GM18519 (cell line): ENCODE measurements at regions not wholly inside any gene's neighbourhood (a gene's known extent, or its start where the extent isn't known, plus 50 kb on each side); places are given as distances from the start of the nearest gene placed in this dataset.
"Not testable (repeated sequence)": the region's sequence is repeated elsewhere in the genome, so short reads cannot be mapped to it uniquely, and the experiment has no call there.

Experiments used
- ATAC-seq: cut with Tn5 transposase; IDR thresholded peaks from one replicate; pipeline ENCODE4 v1.9.1; 2021; ENCODE audit warnings: mild to moderate bottlenecking, moderate library complexity; ENCODE audit not compliant: unreplicated experiment, low FRiP score

DNA sequence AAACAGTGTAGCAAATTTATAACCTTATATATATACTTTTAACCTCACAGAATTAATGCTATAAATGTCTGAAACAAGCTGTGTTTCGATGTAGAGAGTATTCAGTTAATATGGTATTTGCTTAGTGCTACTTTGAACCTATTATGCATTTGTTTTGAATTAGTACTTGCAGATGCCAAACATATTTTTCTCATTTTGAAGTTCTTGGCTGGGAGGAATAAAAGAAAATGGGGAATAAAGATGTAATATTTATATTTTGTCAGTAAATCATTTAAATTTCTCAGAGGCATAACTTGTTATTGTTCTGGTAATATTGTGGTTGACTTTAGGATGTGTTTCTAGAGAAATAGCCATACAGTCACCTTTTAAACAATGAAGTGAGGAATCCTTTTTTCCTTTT, 175.9 kb upstream of the IZUMO3 start:
- no peak for ATAC-seq

DNA sequence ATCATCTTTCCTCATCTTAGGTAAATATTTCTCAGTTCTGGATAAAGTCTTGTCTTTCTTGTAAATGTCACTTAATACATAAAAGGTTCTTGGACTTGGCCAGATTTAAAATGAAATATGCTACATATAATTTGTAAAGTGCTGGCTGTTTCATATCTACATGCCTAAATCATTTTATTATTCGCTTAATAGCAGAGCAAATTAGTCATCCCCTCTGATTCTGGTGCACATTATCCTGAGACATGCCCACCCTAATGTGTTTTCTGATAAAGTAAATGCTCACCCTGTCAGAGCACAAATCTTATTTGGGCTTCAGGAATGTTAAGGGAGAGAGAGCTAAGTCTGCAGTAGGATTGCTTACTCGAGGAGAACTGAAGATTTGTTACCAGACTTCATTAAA, 166.5 kb upstream of the IZUMO3 start:
- no peak for ATAC-seq

DNA sequence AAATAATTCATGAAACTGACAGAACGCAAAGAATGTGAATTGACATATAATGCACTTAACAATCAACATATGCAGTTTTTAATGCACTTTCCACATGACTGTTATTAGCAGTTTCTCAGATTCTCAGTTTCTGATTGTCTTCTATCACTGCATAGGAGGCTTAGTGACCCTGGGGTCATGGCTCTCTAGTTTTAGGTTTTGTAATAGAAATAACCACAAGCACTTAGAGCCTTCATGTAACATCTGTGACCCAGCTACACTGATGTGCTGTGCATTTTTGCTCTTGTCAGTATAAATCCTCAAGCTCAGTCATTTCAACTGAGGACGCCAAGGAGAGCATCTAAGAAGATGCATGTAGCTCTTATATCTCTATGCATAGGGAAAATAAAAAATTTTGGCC, 163.1 kb upstream of the IZUMO3 start:
- ATAC-seq = no peak

DNA sequence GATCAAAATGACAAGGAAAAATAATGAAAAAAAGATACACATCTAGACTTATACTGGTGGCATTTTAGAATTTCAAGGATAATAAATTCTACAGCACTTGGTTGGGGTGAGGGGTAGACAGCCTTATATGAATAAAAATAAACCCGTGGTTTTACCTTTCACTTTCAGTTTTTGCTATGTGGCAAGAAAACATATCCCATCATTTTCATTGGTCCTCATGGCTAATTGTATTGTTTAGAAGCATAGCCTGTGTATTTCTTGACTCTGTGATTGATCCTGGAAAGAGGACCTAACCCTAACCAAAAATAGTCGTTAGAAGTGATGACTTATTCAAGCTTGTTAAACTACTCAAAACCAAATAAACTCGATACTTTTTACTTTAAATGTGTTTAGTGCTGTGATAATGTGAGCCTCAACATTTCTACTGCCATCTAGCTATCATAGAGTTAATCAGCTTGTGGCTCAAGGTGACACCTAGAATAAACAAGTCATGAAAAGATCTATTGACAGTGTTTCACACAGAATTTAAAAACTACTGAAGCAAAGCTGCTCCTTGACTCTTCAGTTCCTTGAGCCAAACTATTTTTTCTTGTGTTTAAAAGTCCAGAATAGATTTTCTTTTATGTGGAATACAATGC, 153.3 kb upstream of the IZUMO3 start:
- no peak for ATAC-seq

DNA sequence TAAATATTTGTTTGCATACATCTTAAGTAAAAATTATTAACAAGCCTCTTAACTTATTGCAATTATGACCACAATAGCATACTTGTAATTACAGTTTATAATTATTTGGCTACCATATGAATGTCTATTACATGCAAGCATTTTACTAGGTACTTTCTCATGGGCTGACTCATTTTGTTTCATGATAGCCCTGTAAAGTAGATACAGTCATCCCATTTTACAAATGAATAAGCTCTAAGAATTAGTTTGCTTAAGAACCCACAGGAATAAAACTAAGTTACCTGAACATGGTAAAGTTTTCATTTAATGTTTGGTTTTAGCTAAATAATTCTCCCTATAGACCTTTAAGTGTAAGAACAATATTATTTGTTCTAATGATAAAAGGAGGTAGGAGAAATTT, 126.6 kb upstream of the IZUMO3 start:
- no peak for ATAC-seq

DNA sequence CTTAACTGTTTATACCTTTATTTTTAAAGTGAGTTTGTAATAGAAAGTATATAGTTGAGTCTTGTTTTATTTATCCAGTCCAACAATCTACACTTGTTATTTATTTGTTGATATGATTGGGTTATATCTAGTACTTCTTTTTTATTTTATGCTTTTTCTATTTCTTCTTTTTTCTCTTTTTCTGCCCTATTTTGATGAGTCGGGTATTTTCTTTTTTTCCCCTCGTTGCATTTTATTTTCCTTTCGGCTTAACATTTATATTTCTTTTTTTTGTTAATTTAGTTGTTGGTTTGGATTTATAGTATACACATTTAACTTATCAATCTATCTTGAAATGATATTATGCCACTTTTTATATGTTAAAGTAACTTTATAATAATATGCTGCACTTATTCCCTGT, 111.7 kb upstream of the IZUMO3 start:
- no peak for ATAC-seq

DNA sequence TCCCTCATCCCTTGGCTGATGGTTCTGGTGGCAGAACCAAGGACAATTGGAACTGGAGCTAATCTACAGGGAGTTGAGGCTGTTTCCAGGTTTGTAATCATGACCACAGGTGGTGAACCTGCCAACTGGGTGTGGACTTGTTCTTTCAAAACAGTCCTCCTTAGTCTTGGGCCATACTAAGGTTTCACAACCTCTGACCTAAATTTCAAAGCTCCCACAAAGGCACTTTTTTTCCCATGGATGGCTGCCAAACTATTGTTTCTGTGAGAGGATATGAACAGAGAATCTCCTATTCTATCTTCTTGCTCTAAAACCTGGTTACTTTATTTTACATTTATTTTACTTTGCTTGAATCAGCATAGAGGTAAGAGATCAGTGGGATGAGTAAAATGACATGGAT, 106.5 kb upstream of the IZUMO3 start:
- no peak for ATAC-seq

DNA sequence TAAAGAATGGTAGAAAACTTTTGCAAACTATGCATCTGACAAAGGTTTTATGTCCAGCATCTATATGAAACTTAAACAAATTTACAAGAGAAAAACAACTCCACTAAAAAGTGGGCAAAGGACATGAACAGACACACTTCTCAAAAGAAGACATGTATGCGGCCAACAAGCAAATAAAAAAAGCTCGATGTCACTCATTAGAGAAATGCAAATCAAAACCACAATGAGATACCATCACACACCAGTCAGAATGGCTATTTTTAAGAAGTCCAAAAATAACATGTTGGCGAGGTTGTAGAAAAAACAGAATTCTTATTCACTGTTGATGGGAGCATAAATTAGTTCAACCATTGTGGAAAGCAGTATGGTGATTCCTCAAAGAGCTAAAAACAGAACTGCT, 83.1 kb upstream of the IZUMO3 start:
- not testable (repeated sequence) for ATAC-seq

DNA sequence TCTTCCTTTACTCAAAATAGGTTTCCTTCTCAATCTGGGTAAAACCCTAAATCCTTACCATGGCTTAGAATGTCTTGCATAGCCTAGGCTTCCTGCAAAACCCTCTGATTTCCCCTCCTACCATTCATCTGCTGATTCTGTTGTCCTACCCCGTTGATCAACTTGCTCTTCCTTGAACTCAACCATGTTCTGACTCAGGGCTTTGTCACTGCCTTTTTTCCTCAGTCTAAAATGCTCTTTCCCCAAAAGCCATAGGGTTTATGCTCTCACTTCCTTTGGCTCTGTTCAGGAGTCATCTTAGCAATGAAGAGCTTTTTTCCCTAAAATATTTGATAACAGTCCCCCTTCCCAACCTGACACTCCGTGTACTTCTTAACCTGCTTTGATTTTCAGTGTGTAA, 79.4 kb upstream of the IZUMO3 start:
- no peak for ATAC-seq

DNA sequence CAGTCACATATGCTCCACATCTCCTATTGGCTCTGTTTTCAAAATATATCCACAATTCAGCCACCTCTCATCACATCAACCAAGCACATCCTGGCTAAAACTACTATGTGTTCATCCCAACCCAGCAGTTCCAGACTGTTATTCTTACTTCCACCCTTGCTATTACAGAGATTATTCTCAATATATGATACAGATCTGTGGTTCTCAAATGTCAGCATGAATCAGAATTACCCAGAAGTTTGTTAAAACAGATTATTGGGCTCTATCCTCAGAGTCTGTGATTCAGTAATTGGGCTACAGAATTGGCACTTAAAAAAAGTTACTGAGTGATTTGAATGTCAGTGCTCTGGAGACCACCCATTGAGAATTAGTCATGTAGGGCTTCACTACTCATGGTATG, 78.8 kb upstream of the IZUMO3 start:
- no peak for ATAC-seq

DNA sequence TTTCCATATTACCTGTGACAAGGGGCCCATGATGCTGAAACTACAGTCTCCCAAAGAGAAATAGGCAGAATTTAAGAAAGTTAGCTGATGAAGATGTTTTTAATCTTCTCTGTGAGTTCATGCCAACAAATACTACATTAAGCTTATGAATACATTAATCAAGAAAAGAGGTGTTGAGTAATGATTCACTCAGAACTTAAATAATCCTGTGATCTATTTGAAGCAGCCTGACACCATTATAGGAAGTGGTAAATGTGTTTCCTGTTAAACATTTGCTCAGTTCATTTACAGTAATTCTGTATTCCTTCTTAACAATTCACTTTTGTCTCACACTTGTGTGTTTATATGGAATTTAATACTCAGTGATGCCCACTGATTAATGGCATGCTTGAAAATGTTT, 75.0 kb upstream of the IZUMO3 start:
- ATAC-seq = no peak

DNA sequence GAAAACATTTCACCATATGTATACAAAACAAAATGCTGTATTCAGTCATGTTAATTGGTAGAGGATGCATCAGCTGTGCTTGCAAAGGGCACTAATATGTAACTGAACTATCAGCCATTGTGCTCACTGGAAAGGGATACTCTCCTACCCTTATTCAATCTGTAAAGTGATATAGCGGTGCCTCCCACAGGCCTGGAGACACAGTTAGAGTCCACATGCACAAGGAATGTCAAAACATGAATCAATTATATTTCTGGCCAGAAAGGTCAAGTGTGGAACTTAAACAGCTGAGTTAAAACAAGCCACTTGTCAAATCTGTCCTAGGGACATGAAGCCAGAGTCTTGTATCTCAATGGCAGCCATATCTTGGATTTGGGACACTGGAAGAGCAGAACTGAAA, 71.2 kb upstream of the IZUMO3 start:
- ATAC-seq = no peak

DNA sequence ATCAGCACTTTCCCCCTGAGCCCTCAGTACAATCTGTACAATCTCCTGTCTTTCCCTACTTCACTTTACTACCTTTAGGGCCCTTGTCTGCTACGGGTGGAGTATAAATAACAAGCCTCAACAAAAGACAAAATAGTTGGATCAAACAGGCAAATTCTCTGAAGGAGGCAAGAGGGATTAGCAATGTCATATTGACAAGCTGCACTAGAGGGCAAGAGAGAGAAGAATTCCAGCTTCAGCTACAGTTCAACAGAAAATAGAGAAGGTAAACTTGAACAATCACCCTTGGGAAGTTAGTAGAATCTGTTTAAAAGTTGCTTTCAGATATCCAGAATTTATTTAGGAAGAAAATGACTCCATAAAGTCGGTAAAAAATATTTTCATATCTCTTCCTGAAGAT, 68.4 kb upstream of the IZUMO3 start:
- ATAC-seq = no peak

DNA sequence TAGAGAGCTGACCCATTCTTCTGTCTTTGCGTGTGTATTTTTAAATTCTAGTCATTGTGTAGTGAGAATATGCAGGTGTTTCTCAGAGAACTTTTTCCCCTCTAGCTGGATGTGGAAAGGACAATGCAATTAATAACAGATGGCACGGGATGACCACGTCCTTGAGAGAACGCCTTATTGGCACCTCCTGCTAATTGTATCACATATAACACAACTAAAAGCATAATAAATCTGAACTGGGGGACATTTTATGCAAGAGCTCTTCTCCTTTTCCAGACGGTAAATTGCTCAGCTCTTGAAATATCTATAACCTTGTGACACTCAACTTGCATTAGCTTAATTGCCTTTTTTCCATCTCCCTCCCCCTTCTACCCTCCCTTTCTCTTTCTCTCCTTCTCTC, 62.9 kb upstream of the IZUMO3 start:
- ATAC-seq = no peak

DNA sequence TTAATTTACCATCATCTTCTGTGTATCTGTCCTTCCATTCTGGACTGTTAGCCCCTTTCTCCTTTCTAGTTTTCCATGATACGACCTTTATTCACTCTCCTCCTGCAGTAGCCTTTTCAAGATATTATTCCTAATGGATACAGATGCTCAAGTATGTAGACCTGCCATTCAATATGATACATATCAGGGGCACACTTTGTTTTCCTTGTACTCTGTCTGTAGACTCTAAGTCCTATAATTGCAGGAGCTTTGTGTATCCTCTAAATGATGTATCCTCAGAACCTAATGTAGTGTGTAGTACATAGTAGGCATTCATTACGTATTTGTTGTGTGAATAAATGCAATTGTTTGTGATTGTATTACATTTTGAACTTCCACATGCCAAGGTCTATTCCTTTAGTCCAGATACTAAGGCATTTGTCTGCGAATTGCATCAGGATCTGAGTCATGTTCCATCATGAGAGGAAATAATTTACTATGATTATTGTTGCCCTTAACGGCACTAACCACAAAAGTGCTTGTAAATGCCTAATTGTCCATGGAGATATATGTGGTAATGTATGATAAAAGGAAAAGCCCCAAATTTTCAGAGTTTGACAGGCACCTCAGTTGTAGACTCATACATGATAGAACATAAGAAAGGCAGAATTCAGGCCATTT, 57.1 kb upstream of the IZUMO3 start:
- no peak for ATAC-seq
